ENCODE measurements at regions not wholly inside any gene's neighbourhood (a gene's known extent, or its start where the extent isn't known, plus 50 kb on each side); places are given as distances from the start of the nearest gene placed in this dataset.

DNA sequence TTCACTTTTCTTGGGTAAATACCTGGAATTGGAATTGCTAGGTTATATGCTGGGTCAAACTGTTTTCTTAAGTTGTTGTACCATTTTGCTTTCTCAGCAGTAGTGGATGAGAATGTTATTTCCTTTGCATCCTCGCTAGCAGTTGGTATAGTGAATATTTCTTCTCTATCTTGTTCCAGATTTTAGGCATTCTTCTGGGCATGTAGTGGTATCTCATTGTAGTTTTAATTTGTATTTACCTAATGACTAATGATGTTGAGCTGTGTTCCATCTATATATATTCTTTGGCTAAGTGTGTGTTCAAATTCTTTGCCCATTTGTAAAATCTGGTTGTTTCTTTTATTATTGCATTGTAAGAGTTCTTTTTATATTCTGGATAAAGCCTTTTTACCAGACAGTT lies 333.3 kb downstream of the MAT2B start:
- TF ChIP-seq EZH2 (IDR thresholded peaks at IDR 0.05; ENCODE audit: insufficient read depth, poor library complexity, severe bottlenecking) = no peak
- no peak for TF ChIP-seq EZH2phosphoT487 (IDR thresholded peaks at IDR 0.05; ENCODE audit: insufficient read depth, low read depth)
